Liver (tissue), 3 donors: ENCODE measurements at regions not wholly inside any gene's neighbourhood (a gene's known extent, or its start where the extent isn't known, plus 50 kb on each side); places are given as distances from the start of the nearest gene placed in this dataset.

ENCODE experiments used
- ATF3 ChIP-seq: IDR thresholded peaks from 2 replicates; pipeline ENCODE4 v1.6.1; 2016; ENCODE audit warnings: antibody characterized with exemption
- CTCF ChIP-seq: fragments of 150-350 bp; IDR thresholded peaks from 2 replicates; pipeline ENCODE4 v1.5.1; 2017; ENCODE audit warnings: improper control_type of control experiment, low read depth, low read length; ENCODE audit not compliant: missing input control
- EGR1 ChIP-seq, 2 donors: IDR thresholded peaks; 2 replicates each; pipeline ENCODE4 v1.6.1; 2016 to 2018; ENCODE audit warnings: antibody characterized with exemption in 2 of 2, low read depth in 2 of 2
- GABPA ChIP-seq, 2 donors: IDR thresholded peaks in 1 of 2; conservative IDR thresholded peaks in 1 of 2; 2 replicates each; pipeline ENCODE4 v1.6.1; 2016; ENCODE audit warnings: antibody characterized with exemption in 2 of 2, mild to moderate bottlenecking in 1 of 2, moderate library complexity in 1 of 2
- JUND ChIP-seq, 2 donors: IDR thresholded peaks; 2 replicates each; pipeline ENCODE4 v1.6.1; 2016; ENCODE audit warnings: antibody characterized with exemption in 2 of 2
- NR2F2 ChIP-seq: IDR thresholded peaks from 2 replicates; pipeline ENCODE4 v1.6.1; 2016; ENCODE audit warnings: antibody characterized with exemption
- RAD21 ChIP-seq, 2 donors: IDR thresholded peaks; 2 replicates each; pipeline ENCODE4 v1.6.1; 2016; ENCODE audit warnings: antibody characterized with exemption in 2 of 2, mild to moderate bottlenecking in 2 of 2
- REST ChIP-seq: IDR thresholded peaks from 2 replicates; pipeline ENCODE4 v1.6.1; 2016; ENCODE audit warnings: antibody characterized with exemption, mild to moderate bottlenecking
- RXRA ChIP-seq, 2 donors: IDR thresholded peaks; 2 replicates each; pipeline ENCODE4 v1.6.1; 2017 to 2018; ENCODE audit warnings: antibody characterized with exemption in 2 of 2, mild to moderate bottlenecking in 1 of 2
- SP1 ChIP-seq: IDR thresholded peaks from 2 replicates; pipeline ENCODE4 v1.6.1; 2018; ENCODE audit warnings: antibody characterized with exemption, mild to moderate bottlenecking
- TAF1 ChIP-seq: conservative IDR thresholded peaks from 2 replicates; pipeline ENCODE4 v1.6.1; 2016; ENCODE audit warnings: antibody characterized with exemption, mild to moderate bottlenecking
- YY1 ChIP-seq: IDR thresholded peaks from 2 replicates; pipeline ENCODE4 v1.6.1; 2016; ENCODE audit warnings: antibody characterized with exemption, mild to moderate bottlenecking
- ZBTB33 ChIP-seq: IDR thresholded peaks from 2 replicates; pipeline ENCODE4 v1.6.1; 2016; ENCODE audit warnings: antibody characterized with exemption
- donor health status: healthy.
- donor health status: healthy.

GRCh38 chr2:21461754-21462240 lies 338.0 kb downstream of the TDRD15 start:
- TF ChIP-seq ATF3 (no peak), REST (no peak), YY1 (no peak), JUND (IDR thresholded peaks at IDR 0.05) (no peak), CTCF (no peak), RAD21 (IDR thresholded peaks at IDR 0.05) (no peak), NR2F2 (no peak), RXRA (IDR thresholded peaks at IDR 0.05) (no peak), ZBTB33 (no peak), SP1 (no peak), TAF1 (no peak), GABPA (IDR thresholded peaks at IDR 0.05 in 1 of 2, conservative IDR thresholded peaks at IDR 0.05 in 1 of 2) (no peak), EGR1 (IDR thresholded peaks at IDR 0.05; ENCODE audit: low read depth in 2 of 2) (no peak)
